ENCODE measurements at regions not wholly inside any gene's neighbourhood (a gene's known extent, or its start where the extent isn't known, plus 50 kb on each side); places are given as distances from the start of the nearest gene placed in this dataset.
"Not testable (repeated sequence)": the region's sequence is repeated elsewhere in the genome, so short reads cannot be mapped to it uniquely, and the experiment has no call there.

GRCh38 chr7:68722044-68722443 lies 876.2 kb upstream of the AUTS2 start:
- in situ Hi-C loops (cut with MboI; ENCODE audit: low pct_unique_long_range_greater_than_20kb, low sequenced_read_pairs): no loop called here
- DNase-seq: no peak

- DNase-seq: no peak
- in situ Hi-C loops (cut with MboI; ENCODE audit: low pct_unique_long_range_greater_than_20kb, low sequenced_read_pairs): no loop called here
Observed at GRCh38 chr7:68724965-68725364, 873.3 kb upstream of the AUTS2 start.

- no peak for DNase-seq
- in situ Hi-C loops (cut with MboI; ENCODE audit: low pct_unique_long_range_greater_than_20kb, low sequenced_read_pairs): no loop called here
Observed at GRCh38 chr7:68725843-68726785, 872.2 kb upstream of the AUTS2 start.

GRCh38 chr7:68728720-68729119 lies 869.6 kb upstream of the AUTS2 start:
- DNase-seq; in situ Hi-C loops (cut with MboI; ENCODE audit: low pct_unique_long_range_greater_than_20kb, low sequenced_read_pairs): not testable (repeated sequence)

GRCh38 chr7:68729371-68729770 lies 868.9 kb upstream of the AUTS2 start:
- DNase-seq: no peak
- in situ Hi-C loops (cut with MboI; ENCODE audit: low pct_unique_long_range_greater_than_20kb, low sequenced_read_pairs): no loop called here

- DNase-seq: no peak
- in situ Hi-C loops (cut with MboI; ENCODE audit: low pct_unique_long_range_greater_than_20kb, low sequenced_read_pairs): no loop called here
Observed at GRCh38 chr7:68730194-68730593, 868.1 kb upstream of the AUTS2 start.

GRCh38 chr7:68730964-68731363 lies 867.3 kb upstream of the AUTS2 start:
- DNase-seq: no peak
- in situ Hi-C loops (cut with MboI; ENCODE audit: low pct_unique_long_range_greater_than_20kb, low sequenced_read_pairs): no loop called here

- DNase-seq: no peak
- in situ Hi-C loops (cut with MboI; ENCODE audit: low pct_unique_long_range_greater_than_20kb, low sequenced_read_pairs): no loop called here
Observed at GRCh38 chr7:68733219-68734153, 864.8 kb upstream of the AUTS2 start.

- no peak for DNase-seq
- in situ Hi-C loops (cut with MboI; ENCODE audit: low pct_unique_long_range_greater_than_20kb, low sequenced_read_pairs): no loop called here
Observed at GRCh38 chr7:68734431-68734830, 863.8 kb upstream of the AUTS2 start.

GRCh38 chr7:68739306-68739705 lies 859.0 kb upstream of the AUTS2 start:
- in situ Hi-C loops (cut with MboI; ENCODE audit: low pct_unique_long_range_greater_than_20kb, low sequenced_read_pairs): no loop called here

GRCh38 chr7:68744036-68744435 lies 854.2 kb upstream of the AUTS2 start:
- in situ Hi-C loops (cut with MboI; ENCODE audit: low pct_unique_long_range_greater_than_20kb, low sequenced_read_pairs): no loop called here
- no peak for DNase-seq

More at GRCh38 chr7:68739306-68739705, 859.0 kb upstream of the AUTS2 start:
- no peak for DNase-seq

- DNase-seq: no peak
- in situ Hi-C loops (cut with MboI; ENCODE audit: low pct_unique_long_range_greater_than_20kb, low sequenced_read_pairs): no loop called here
Observed at GRCh38 chr7:68748934-68749900, 849.1 kb upstream of the AUTS2 start.

GRCh38 chr7:68752485-68753178 lies 845.6 kb upstream of the AUTS2 start:
- DNase-seq: no peak
- in situ Hi-C loops (cut with MboI; ENCODE audit: low pct_unique_long_range_greater_than_20kb, low sequenced_read_pairs): no loop called here

- DNase-seq: no peak
- in situ Hi-C loops (cut with MboI; ENCODE audit: low pct_unique_long_range_greater_than_20kb, low sequenced_read_pairs): no loop called here
Observed at GRCh38 chr7:68754414-68754813, 843.9 kb upstream of the AUTS2 start.

GRCh38 chr7:68756986-68757495 lies 841.2 kb upstream of the AUTS2 start:
- DNase-seq: no peak
- in situ Hi-C loops (cut with MboI; ENCODE audit: low pct_unique_long_range_greater_than_20kb, low sequenced_read_pairs): no loop called here

- DNase-seq: no peak
- in situ Hi-C loops (cut with MboI; ENCODE audit: low pct_unique_long_range_greater_than_20kb, low sequenced_read_pairs): no loop called here
Observed at GRCh38 chr7:68760556-68760955, 837.7 kb upstream of the AUTS2 start.

- in situ Hi-C loops (cut with MboI; ENCODE audit: low pct_unique_long_range_greater_than_20kb, low sequenced_read_pairs): no loop called here
- DNase-seq: no peak
Observed at GRCh38 chr7:68767462-68767861, 830.8 kb upstream of the AUTS2 start.

- in situ Hi-C loops (cut with MboI; ENCODE audit: low pct_unique_long_range_greater_than_20kb, low sequenced_read_pairs): no loop called here
- DNase-seq: no peak
Observed at GRCh38 chr7:68770649-68771048, 827.6 kb upstream of the AUTS2 start.

Measured in KBM-7 (cell line).